GM23338 (cell line): ENCODE measurements at regions not wholly inside any gene's neighbourhood (a gene's known extent, or its start where the extent isn't known, plus 50 kb on each side); places are given as distances from the start of the nearest gene placed in this dataset.

Experiments
- ATAC-seq: fragments of 200-7000 bp; cut with Tn5 transposase; 3 replicates; pipeline ENCODE4 v1.9.1; 2020
- DNase-seq: peaks from one replicate; pipeline ENCODE4 v3.0.0-alpha.2; 2015; ENCODE audit warnings: low spot score
- H2AFZ ChIP-seq: fragments of 200-600 bp; sonication (generic); 2 replicates; pipeline ENCODE4 v1.8.0; 2016; ENCODE audit warnings: antibody characterized with exemption, mild to moderate bottlenecking, moderate library complexity
- H3F3A ChIP-seq: fragments of 200-600 bp; sonication (generic); replicated peaks from 2 replicates; pipeline ENCODE4 v1.8.0; 2017; ENCODE audit warnings: antibody characterized with exemption, mixed run types, low read depth
- H3K27ac ChIP-seq: fragments of 200-600 bp; sonication (generic); 2 replicates; pipeline ENCODE4 v1.6.1; 2016; ENCODE audit warnings: low read depth
- H3K27me3 ChIP-seq: fragments of 200-600 bp; sonication (generic); 2 replicates; pipeline ENCODE4 v1.8.0; 2016; ENCODE audit warnings: mild to moderate bottlenecking, mixed run types, moderate library complexity; ENCODE audit not compliant: insufficient read depth
- H3K36me3 ChIP-seq: fragments of 200-600 bp; sonication (generic); 2 replicates; pipeline ENCODE4 v1.8.0; 2016; ENCODE audit warnings: mild to moderate bottlenecking; ENCODE audit not compliant: insufficient read depth
- H3K4me1 ChIP-seq: fragments of 200-600 bp; sonication (generic); 2 replicates; pipeline ENCODE4 v1.8.0; 2016; ENCODE audit warnings: mild to moderate bottlenecking, moderate library complexity; ENCODE audit not compliant: insufficient read depth
- H3K4me2 ChIP-seq: fragments of 200-600 bp; sonication (generic); 2 replicates; pipeline ENCODE4 v1.7.1; 2017; ENCODE audit warnings: mixed run types
- H3K4me3 ChIP-seq: fragments of 200-600 bp; sonication (generic); 2 replicates; pipeline ENCODE4 v1.6.1; 2016; ENCODE audit warnings: mixed run types
- H3K79me2 ChIP-seq: fragments of 200-600 bp; sonication (generic); replicated peaks from 2 replicates; pipeline ENCODE4 v1.8.0; 2017; ENCODE audit warnings: mild to moderate bottlenecking; ENCODE audit not compliant: insufficient read depth
- H3K9me2 ChIP-seq: fragments of 200-600 bp; sonication (generic); 2 replicates; pipeline ENCODE4 v1.8.0; 2017; ENCODE audit not compliant: insufficient read depth
- H4K20me1 ChIP-seq: fragments of 200-600 bp; sonication (generic); replicated peaks from 2 replicates; pipeline ENCODE4 v1.8.0; 2017; ENCODE audit warnings: mild to moderate bottlenecking; ENCODE audit not compliant: insufficient read depth
- H3K27ac Mint-ChIP-seq: 2 replicates; pipeline ENCODE4 v1.8.0; 2020; ENCODE audit warnings: inconsistent platforms, mild to moderate bottlenecking, moderate library complexity, mixed read lengths
- H3K27me3 Mint-ChIP-seq: 3 replicates; pipeline ENCODE4 v1.8.0; 2022; ENCODE audit warnings: low read depth, mild to moderate bottlenecking, moderate library complexity, mixed read lengths, inconsistent platforms; ENCODE audit not compliant: insufficient read depth, poor library complexity
- H3K36me3 Mint-ChIP-seq: 3 replicates; pipeline ENCODE4 v1.8.0; 2021; ENCODE audit warnings: low read depth, mild to moderate bottlenecking, inconsistent platforms, moderate library complexity, mixed read lengths
- H3K4me1 Mint-ChIP-seq: 3 replicates; pipeline ENCODE4 v1.8.0; 2020; ENCODE audit warnings: mild to moderate bottlenecking, inconsistent platforms, mixed read lengths
- H3K4me3 Mint-ChIP-seq: 3 replicates; pipeline ENCODE4 v1.8.0; 2021; ENCODE audit warnings: moderate library complexity, mild to moderate bottlenecking, inconsistent platforms, mixed read lengths
- H3K9me3 Mint-ChIP-seq: 3 replicates; pipeline ENCODE4 v1.8.0; 2020; ENCODE audit warnings: moderate library complexity, mild to moderate bottlenecking, inconsistent platforms, mixed read lengths
- CTCF ChIP-seq, 2 experiments: fragments of 200-600 bp in 1 of 2; sonication (generic) in 1 of 2; conservative IDR thresholded peaks; 2 replicates each; pipeline versions ENCODE4 v1.5.1 to v1.6.1; 2016 to 2017; ENCODE audit warnings: antibody characterized with exemption in 2 of 2, low read depth in 2 of 2, mild to moderate bottlenecking in 2 of 2, moderate library complexity in 1 of 2
- POLR2AphosphoS5 ChIP-seq: IDR thresholded peaks from 2 replicates; pipeline ENCODE4 v1.6.1; 2016; ENCODE audit warnings: antibody characterized with exemption, low read depth
- STAT1 ChIP-seq: IDR thresholded peaks from one replicate; pipeline ENCODE4 v1.6.1; 2016; ENCODE audit warnings: antibody characterized with exemption; ENCODE audit not compliant: unreplicated experiment
- ZNF114 ChIP-seq: fragments of 250-450 bp; sonication (Bioruptor Pico); IDR thresholded peaks from 2 replicates; pipeline ENCODE4 v1.5.0; 2020; ENCODE audit warnings: mild to moderate bottlenecking, moderate library complexity
- ZNF462 ChIP-seq: fragments of 250-450 bp; sonication (Bioruptor Pico); IDR thresholded peaks from 2 replicates; pipeline ENCODE4 v1.5.0; 2020; ENCODE audit warnings: mild to moderate bottlenecking, moderate library complexity

- TF ChIP-seq ZNF462 (CRISPR knock-in tag) (no peak), CTCF (conservative IDR thresholded peaks at IDR 0.05; ENCODE audit: low read depth in 2 of 2) (no peak), ZNF114 (CRISPR knock-in tag) (no peak), STAT1 (no peak)
These were observed 260.4 kb downstream of the SLC4A3 start (continued) for GRCh38 chr2:219887870-219888269.

- Mint-ChIP-seq H3K36me3 (no peaks in the 10 kb centered on the region), H3K4me3 (no peak overlapping the region), H3K4me1 (peaks cover 5% of the 10 kb centered on the region; the same call in 2 of the 3 replicates), H3K9me3 (no peaks in the 10 kb centered on the region), H3K27ac (no peak overlapping the region), H3K27me3 (no peaks in the 10 kb centered on the region)
- Histone ChIP-seq H3K4me1 (no peaks in the 10 kb centered on the region), H3K4me2 (no peak overlapping the region), H4K20me1 (no peaks in the 10 kb centered on the region), H3K79me2 (no peaks in the 10 kb centered on the region), H3K9me2 (0 out of 2 replicates have a peak, but pooled peaks cover 3% of the 10 kb centered on the region), H3K36me3 (no peaks in the 10 kb centered on the region), H3K4me3 (no peak overlapping the region), H2AFZ (no peak overlapping the region), H3K27me3 (no peaks in the 10 kb centered on the region), H3K27ac (no peak overlapping the region), H3F3A (no peaks in the 10 kb centered on the region)
- DNase-seq (no peak), ATAC-seq (no peak)
- TF ChIP-seq ZNF462 (CRISPR knock-in tag) (no peak), STAT1 (no peak), CTCF (conservative IDR thresholded peaks at IDR 0.05; ENCODE audit: low read depth in 2 of 2) (no peak), POLR2AphosphoS5 (no peak)
These were observed 266.1 kb downstream of the SLC4A3 start for GRCh38 chr2:219893541-219893940.
